Caco-2 (cell line): ENCODE measurements at regions not wholly inside any gene's neighbourhood (a gene's known extent, or its start where the extent isn't known, plus 50 kb on each side); places are given as distances from the start of the nearest gene placed in this dataset.

Source experiments
- BruUV-seq: library from RNA; stranded (reverse); fragments of 400-500 nt; replicated peaks from 2 replicates; lab custom pipeline; 2021; lab: Mats Ljungman, UMichigan
- CTCF ChIA-PET: fragments of 300-600 bp; sonication (Branson Sonifier 250); formaldehyde crosslinking; loops from one replicate; lab custom pipeline; 2022; ENCODE audit warnings: antibody characterized with exemption; lab: Charles Lee
- POLR2A ChIA-PET: fragments of 300-600 bp; sonication (Branson Sonifier 250); formaldehyde crosslinking; loops from one replicate; lab custom pipeline; 2022; ENCODE audit warnings: antibody characterized with exemption; lab: Charles Lee
- DNase-seq, 2 experiments: peaks; one replicate each; pipeline versions ENCODE4 v3.0.0 to v3.0.0-alpha.2; 2020 to 2022
- H3K27me3 ChIP-seq: replicated peaks from 2 replicates; pipeline ENCODE4 v1.6.0; 2011; ENCODE audit warnings: low read length; ENCODE audit not compliant: control insufficient read depth, insufficient read depth
- H3K36me3 ChIP-seq: 2 replicates; pipeline ENCODE4 v1.5.1; 2011; ENCODE audit warnings: low read length; ENCODE audit not compliant: control insufficient read depth, insufficient read depth
- H3K4me1 ChIP-seq: fragments of 250-450 bp; sonication (Bioruptor Pico); 2 replicates; pipeline ENCODE4 v1.5.1; 2020; ENCODE audit warnings: mild to moderate bottlenecking
- H3K4me3 ChIP-seq: 2 replicates; pipeline ENCODE4 v1.5.1; 2011; ENCODE audit warnings: low read depth, mild to moderate bottlenecking, control low read depth, low read length
- H3K9me3 ChIP-seq: fragments of 250-450 bp; sonication (Bioruptor Pico); 2 replicates; pipeline ENCODE4 v1.5.1; 2020; ENCODE audit warnings: mild to moderate bottlenecking, moderate library complexity
- H3K27ac Mint-ChIP-seq: one replicate; pipeline ENCODE4 v1.8.0; 2022; ENCODE audit warnings: mixed read lengths; ENCODE audit not compliant: unreplicated experiment
- H3K27me3 Mint-ChIP-seq: one replicate; pipeline ENCODE4 v1.8.0; 2022; ENCODE audit warnings: mixed read lengths; ENCODE audit not compliant: insufficient read depth, unreplicated experiment
- H3K36me3 Mint-ChIP-seq: one replicate; pipeline ENCODE4 v1.8.0; 2022; ENCODE audit warnings: mild to moderate bottlenecking, mixed read lengths; ENCODE audit not compliant: insufficient read depth, unreplicated experiment
- H3K4me1 Mint-ChIP-seq: one replicate; pipeline ENCODE4 v1.8.0; 2022; ENCODE audit warnings: low read depth, mixed read lengths; ENCODE audit not compliant: unreplicated experiment
- H3K4me3 Mint-ChIP-seq: one replicate; pipeline ENCODE4 v1.8.0; 2022; ENCODE audit warnings: mild to moderate bottlenecking, moderate library complexity, mixed read lengths; ENCODE audit not compliant: unreplicated experiment
- H3K9me3 Mint-ChIP-seq: one replicate; pipeline ENCODE4 v1.8.0; 2022; ENCODE audit warnings: mixed read lengths; ENCODE audit not compliant: unreplicated experiment
- intact Hi-C: fragments of 100-400 bp; cut with micrococcal nuclease; formaldehyde crosslinking; loops from one replicate; pipeline ENCODE4 v1.10.0; 2022; ENCODE audit not compliant: unreplicated experiment
- TF ChIP-seq, protein P1 (sequence below), 2 experiments: fragments of 200-600 bp in 1 of 2; IDR thresholded peaks; 1 replicate in 1 of 2; 2 replicates in 1 of 2; pipeline versions ENCODE4 v1.5.1 to v1.8.0; 2011 to 2022; ENCODE audit warnings: antibody characterized with exemption in 1 of 2, control low read depth in 1 of 2, inconsistent platforms in 1 of 2, low read depth in 1 of 2, low read length in 1 of 2, mild to moderate bottlenecking in 1 of 2, moderate library complexity in 1 of 2; ENCODE audit not compliant: insufficient read depth in 1 of 2, severe bottlenecking in 1 of 2, unreplicated experiment in 1 of 2

DNA sequence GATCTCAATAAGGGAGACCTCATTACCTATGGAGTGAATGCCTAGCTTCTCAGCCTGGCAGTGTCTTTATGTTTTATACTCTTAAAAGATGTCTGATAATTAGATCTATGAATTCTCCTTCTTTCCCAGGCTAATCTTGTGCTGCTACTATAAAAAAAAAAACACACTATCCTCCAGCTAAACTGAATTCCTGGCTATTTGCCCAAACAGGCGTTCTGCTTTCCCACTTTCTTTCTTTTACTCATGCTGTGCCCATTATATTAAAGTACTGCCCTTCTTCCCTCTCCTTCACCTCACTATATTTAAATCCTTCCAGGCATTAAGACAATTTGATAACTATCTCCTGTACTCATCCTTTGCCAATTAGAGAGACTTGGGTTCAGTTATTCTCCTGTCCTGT is 1134.9 kb downstream of the ROBO2 start:
- CTCF ChIA-PET, result no interaction called here
- no peaks in the 10 kb centered on the region for H3K4me1 ChIP-seq
- Mint-ChIP-seq H3K4me3 (no peak overlapping the region), H3K27me3 (peaks cover 2% of the 10 kb centered on the region), H3K9me3 (no peaks in the 10 kb centered on the region), H3K36me3 (no peaks in the 10 kb centered on the region), H3K27ac (no peak overlapping the region), H3K4me1 (no peaks in the 10 kb centered on the region)
- H3K36me3 ChIP-seq, result no peaks in the 10 kb centered on the region
- intact Hi-C loops, result no loop called here
- H3K27me3 ChIP-seq, result no peaks in the 10 kb centered on the region
- no TSS peak for BruUV-seq
- TF ChIP-seq, protein P1, sequence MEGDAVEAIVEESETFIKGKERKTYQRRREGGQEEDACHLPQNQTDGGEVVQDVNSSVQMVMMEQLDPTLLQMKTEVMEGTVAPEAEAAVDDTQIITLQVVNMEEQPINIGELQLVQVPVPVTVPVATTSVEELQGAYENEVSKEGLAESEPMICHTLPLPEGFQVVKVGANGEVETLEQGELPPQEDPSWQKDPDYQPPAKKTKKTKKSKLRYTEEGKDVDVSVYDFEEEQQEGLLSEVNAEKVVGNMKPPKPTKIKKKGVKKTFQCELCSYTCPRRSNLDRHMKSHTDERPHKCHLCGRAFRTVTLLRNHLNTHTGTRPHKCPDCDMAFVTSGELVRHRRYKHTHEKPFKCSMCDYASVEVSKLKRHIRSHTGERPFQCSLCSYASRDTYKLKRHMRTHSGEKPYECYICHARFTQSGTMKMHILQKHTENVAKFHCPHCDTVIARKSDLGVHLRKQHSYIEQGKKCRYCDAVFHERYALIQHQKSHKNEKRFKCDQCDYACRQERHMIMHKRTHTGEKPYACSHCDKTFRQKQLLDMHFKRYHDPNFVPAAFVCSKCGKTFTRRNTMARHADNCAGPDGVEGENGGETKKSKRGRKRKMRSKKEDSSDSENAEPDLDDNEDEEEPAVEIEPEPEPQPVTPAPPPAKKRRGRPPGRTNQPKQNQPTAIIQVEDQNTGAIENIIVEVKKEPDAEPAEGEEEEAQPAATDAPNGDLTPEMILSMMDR (IDR thresholded peaks at IDR 0.05; ENCODE audit: insufficient read depth in 1 of 2, low read depth in 1 of 2, low read length in 1 of 2, severe bottlenecking in 1 of 2, unreplicated experiment in 1 of 2), result no peak
- DNase-seq, result no peak
- no peaks in the 10 kb centered on the region for H3K9me3 ChIP-seq
- POLR2A ChIA-PET, result no interaction called here
- H3K4me3 ChIP-seq, result no peak overlapping the region

- Histone ChIP-seq H3K27me3 (no peaks in the 10 kb centered on the region), H3K36me3 (no peaks in the 10 kb centered on the region), H3K4me3 (no peak overlapping the region), H3K9me3 (no peaks in the 10 kb centered on the region), H3K4me1 (no peaks in the 10 kb centered on the region)
- no peak overlapping the region for H3K27ac Mint-ChIP-seq
- BruUV-seq, result no TSS peak
- no peaks in the 10 kb centered on the region for H3K36me3 Mint-ChIP-seq
- H3K9me3 Mint-ChIP-seq, result no peaks in the 10 kb centered on the region
- no peaks in the 10 kb centered on the region for H3K4me1 Mint-ChIP-seq
- TF ChIP-seq, protein P1 (IDR thresholded peaks at IDR 0.05; ENCODE audit: insufficient read depth in 1 of 2, low read depth in 1 of 2, low read length in 1 of 2, severe bottlenecking in 1 of 2, unreplicated experiment in 1 of 2), result no peak
- ChIA-PET POLR2A (no interaction called here), CTCF (no interaction called here)
- intact Hi-C loops, result no loop called here
- peaks cover 2% of the 10 kb centered on the region for H3K27me3 Mint-ChIP-seq
- no peak for DNase-seq
- no peak overlapping the region for H3K4me3 Mint-ChIP-seq
Measured at GRCh38 chr3:78176869-78177268, 1137.0 kb downstream of the ROBO2 start.

- DNase-seq, result no peak
- H3K36me3 Mint-ChIP-seq, result no peaks in the 10 kb centered on the region
- Histone ChIP-seq H3K9me3 (no peaks in the 10 kb centered on the region), H3K36me3 (no peaks in the 10 kb centered on the region), H3K4me3 (no peak overlapping the region), H3K4me1 (no peaks in the 10 kb centered on the region), H3K27me3 (no peaks in the 10 kb centered on the region)
- no peak overlapping the region for H3K27ac Mint-ChIP-seq
- ChIA-PET POLR2A (no interaction called here), CTCF (no interaction called here)
- H3K4me3 Mint-ChIP-seq, result no peak overlapping the region
- TF ChIP-seq, protein P1 (IDR thresholded peaks at IDR 0.05; ENCODE audit: insufficient read depth in 1 of 2, low read depth in 1 of 2, low read length in 1 of 2, severe bottlenecking in 1 of 2, unreplicated experiment in 1 of 2), result no peak
- intact Hi-C loops, result no loop called here
- H3K27me3 Mint-ChIP-seq, result peaks cover 2% of the 10 kb centered on the region
- no peaks in the 10 kb centered on the region for H3K9me3 Mint-ChIP-seq
- H3K4me1 Mint-ChIP-seq, result no peaks in the 10 kb centered on the region
- no TSS peak for BruUV-seq
Measured at GRCh38 chr3:78177780-78178179, 1137.9 kb downstream of the ROBO2 start.
